ENCODE measurements at regions not wholly inside any gene's neighbourhood (a gene's known extent, or its start where the extent isn't known, plus 50 kb on each side); places are given as distances from the start of the nearest gene placed in this dataset.

DNA sequence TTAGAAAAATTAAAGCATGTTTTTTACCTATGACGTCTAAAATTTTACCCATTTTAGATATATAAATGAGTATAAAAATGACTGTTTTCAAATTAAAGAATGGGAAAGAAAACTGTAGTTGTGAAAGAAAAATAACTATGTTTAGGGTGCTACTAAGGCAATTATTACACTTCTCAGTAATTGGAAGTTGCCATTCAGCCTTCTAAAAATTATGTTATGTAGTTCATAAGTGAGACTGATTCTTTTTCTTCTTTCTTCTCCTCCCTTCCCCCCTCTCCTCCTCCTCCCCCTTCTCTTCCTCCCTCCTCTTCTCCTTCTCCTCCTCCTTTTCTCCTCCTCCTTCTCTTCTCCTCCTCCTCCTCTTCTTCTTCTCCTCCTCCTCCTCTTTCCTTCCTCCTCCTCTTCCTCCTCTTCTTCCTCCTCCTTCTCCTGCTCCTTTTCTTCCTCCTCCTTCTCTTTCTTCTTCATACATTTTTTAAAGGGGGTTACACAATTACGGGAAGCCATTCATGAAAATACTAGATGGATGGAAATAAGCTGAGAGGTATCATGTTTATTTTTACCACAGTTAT is 223.6 kb downstream of the CETN3 start:
- POLR2A ChIA-PET, result interaction anchor here (0.7 kb wide), 1 partner anchor 9 kb away, joined by 6 read pairs; no protein-coding TSS in a partner anchor
- H2AFZ ChIP-seq (ENCODE audit: low read length), result no peak overlapping the region
- H4K20me1 ChIP-seq (ENCODE audit: insufficient read depth, low read length), result no peaks in the 10 kb centered on the region
- no peak overlapping the region for H3K27ac ChIP-seq (ENCODE audit: low read depth, low read length, poor library complexity, severe bottlenecking)
- H3K4me3 ChIP-seq (ENCODE audit: low read depth, low read length, poor library complexity, severe bottlenecking), result no peak overlapping the region
- H3K4me1 ChIP-seq (ENCODE audit: insufficient read depth, low read length, poor library complexity, severe bottlenecking), result no peaks in the 10 kb centered on the region
- H3K36me3 ChIP-seq (ENCODE audit: insufficient read depth, low read length), result no peaks in the 10 kb centered on the region
- intact Hi-C loops (cut with micrococcal nuclease; ENCODE audit: unreplicated experiment), result no loop called here
- CTCF ChIA-PET (ENCODE audit: unreplicated experiment), result no interaction called here
- no peaks in the 10 kb centered on the region for H3K79me2 ChIP-seq (ENCODE audit: insufficient read depth, low read depth, low read length)
- TF ChIP-seq EZH2phosphoT487 (IDR thresholded peaks at IDR 0.05; ENCODE audit: borderline replicate concordance, low read depth, low read length), result no peak
- TF ChIP-seq, protein P1, sequence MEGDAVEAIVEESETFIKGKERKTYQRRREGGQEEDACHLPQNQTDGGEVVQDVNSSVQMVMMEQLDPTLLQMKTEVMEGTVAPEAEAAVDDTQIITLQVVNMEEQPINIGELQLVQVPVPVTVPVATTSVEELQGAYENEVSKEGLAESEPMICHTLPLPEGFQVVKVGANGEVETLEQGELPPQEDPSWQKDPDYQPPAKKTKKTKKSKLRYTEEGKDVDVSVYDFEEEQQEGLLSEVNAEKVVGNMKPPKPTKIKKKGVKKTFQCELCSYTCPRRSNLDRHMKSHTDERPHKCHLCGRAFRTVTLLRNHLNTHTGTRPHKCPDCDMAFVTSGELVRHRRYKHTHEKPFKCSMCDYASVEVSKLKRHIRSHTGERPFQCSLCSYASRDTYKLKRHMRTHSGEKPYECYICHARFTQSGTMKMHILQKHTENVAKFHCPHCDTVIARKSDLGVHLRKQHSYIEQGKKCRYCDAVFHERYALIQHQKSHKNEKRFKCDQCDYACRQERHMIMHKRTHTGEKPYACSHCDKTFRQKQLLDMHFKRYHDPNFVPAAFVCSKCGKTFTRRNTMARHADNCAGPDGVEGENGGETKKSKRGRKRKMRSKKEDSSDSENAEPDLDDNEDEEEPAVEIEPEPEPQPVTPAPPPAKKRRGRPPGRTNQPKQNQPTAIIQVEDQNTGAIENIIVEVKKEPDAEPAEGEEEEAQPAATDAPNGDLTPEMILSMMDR (conservative IDR thresholded peaks at IDR 0.05; ENCODE audit: low read length), result no peak
- BruUV-seq (replicated peaks), result no TSS peak
- no peaks in the 10 kb centered on the region for H3K9me3 ChIP-seq (ENCODE audit: low read length)
- no peak overlapping the region for H3K4me2 ChIP-seq (ENCODE audit: low read length)
- H3K9me2 ChIP-seq (ENCODE audit: insufficient read depth, low read length), result no peaks in the 10 kb centered on the region
- no peak for DNase-seq (ENCODE audit: low spot score)

DNA sequence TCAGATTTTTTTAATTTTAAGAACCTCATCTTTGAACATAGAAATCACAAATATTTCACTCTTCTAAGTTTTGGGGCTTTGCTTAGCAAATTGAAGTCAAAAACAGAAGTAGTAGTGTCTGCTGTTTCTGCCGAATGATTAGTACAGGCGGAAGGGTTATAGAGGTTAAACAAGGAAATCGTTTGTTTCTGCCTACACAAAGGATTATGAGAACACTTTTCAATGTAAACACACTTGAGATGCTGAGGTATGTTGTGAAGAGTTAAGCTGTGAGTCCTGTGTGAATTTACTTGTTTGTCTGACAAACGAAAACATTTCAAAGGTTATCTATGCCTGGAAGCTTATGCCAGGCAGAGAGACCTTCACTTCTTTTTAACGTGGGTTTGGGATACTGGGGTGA is 224.8 kb downstream of the CETN3 start:
- no peaks in the 10 kb centered on the region for H3K9me2 ChIP-seq (ENCODE audit: insufficient read depth, low read length)
- no peaks in the 10 kb centered on the region for H3K79me2 ChIP-seq (ENCODE audit: insufficient read depth, low read depth, low read length)
- no peaks in the 10 kb centered on the region for H4K20me1 ChIP-seq (ENCODE audit: insufficient read depth, low read length)
- intact Hi-C loops (cut with micrococcal nuclease; ENCODE audit: unreplicated experiment), result no loop called here
- H3K4me3 ChIP-seq (ENCODE audit: low read depth, low read length, poor library complexity, severe bottlenecking), result no peak overlapping the region
- H3K4me2 ChIP-seq (ENCODE audit: low read length), result no peak overlapping the region
- no peaks in the 10 kb centered on the region for H3K4me1 ChIP-seq (ENCODE audit: insufficient read depth, low read length, poor library complexity, severe bottlenecking)
- DNase-seq (ENCODE audit: low spot score), result no peak
- TF ChIP-seq, protein P1 (conservative IDR thresholded peaks at IDR 0.05; ENCODE audit: low read length), result no peak
- no peak for TF ChIP-seq EZH2phosphoT487 (IDR thresholded peaks at IDR 0.05; ENCODE audit: borderline replicate concordance, low read depth, low read length)
- no TSS peak for BruUV-seq (replicated peaks)
- ChIA-PET CTCF (ENCODE audit: unreplicated experiment) (no interaction called here), POLR2A (no interaction called here)
- H2AFZ ChIP-seq (ENCODE audit: low read length), result no peak overlapping the region
- no peaks in the 10 kb centered on the region for H3K36me3 ChIP-seq (ENCODE audit: insufficient read depth, low read length)
- no peaks in the 10 kb centered on the region for H3K9me3 ChIP-seq (ENCODE audit: low read length)
- no peak overlapping the region for H3K27ac ChIP-seq (ENCODE audit: low read depth, low read length, poor library complexity, severe bottlenecking)

DNA sequence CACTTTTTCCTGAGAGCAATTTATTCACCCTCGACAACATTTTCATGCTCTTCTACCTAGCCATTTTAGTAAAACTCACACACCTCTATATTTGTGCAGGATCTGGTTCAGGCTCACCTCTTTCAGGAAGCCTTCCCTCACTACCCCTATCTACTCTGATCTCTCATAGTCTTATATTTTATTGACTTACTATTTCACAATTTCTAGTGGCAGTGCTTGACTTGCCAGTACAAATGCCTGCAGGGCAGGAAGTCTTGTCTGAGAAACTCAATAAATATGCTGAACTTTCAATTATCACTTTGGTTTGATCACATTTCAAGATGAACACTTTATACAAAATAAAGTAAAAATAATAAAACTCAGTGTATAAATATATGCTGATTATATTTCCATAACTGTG is 226.8 kb downstream of the CETN3 start:
- no peak for DNase-seq (ENCODE audit: low spot score)
- Histone ChIP-seq H2AFZ (ENCODE audit: low read length) (no peak overlapping the region), H3K4me1 (ENCODE audit: insufficient read depth, low read length, poor library complexity, severe bottlenecking) (no peaks in the 10 kb centered on the region), H3K9me2 (ENCODE audit: insufficient read depth, low read length) (no peaks in the 10 kb centered on the region), H3K36me3 (ENCODE audit: insufficient read depth, low read length) (no peaks in the 10 kb centered on the region), H3K79me2 (ENCODE audit: insufficient read depth, low read depth, low read length) (no peaks in the 10 kb centered on the region), H3K4me2 (ENCODE audit: low read length) (no peak overlapping the region), H3K27ac (ENCODE audit: low read depth, low read length, poor library complexity, severe bottlenecking) (no peak overlapping the region), H3K4me3 (ENCODE audit: low read depth, low read length, poor library complexity, severe bottlenecking) (no peak overlapping the region), H3K9me3 (ENCODE audit: low read length) (no peaks in the 10 kb centered on the region), H4K20me1 (ENCODE audit: insufficient read depth, low read length) (no peaks in the 10 kb centered on the region)
- intact Hi-C loops (cut with micrococcal nuclease; ENCODE audit: unreplicated experiment), result no loop called here
- BruUV-seq (replicated peaks), result no TSS peak
- ChIA-PET CTCF (ENCODE audit: unreplicated experiment) (no interaction called here), POLR2A (no interaction called here)
- TF ChIP-seq EZH2phosphoT487 (IDR thresholded peaks at IDR 0.05; ENCODE audit: borderline replicate concordance, low read depth, low read length), result no peak
- TF ChIP-seq, protein P1 (conservative IDR thresholded peaks at IDR 0.05; ENCODE audit: low read length), result no peak

Measured in OCI-LY7 (cell line).